C4-2B (cell line): ENCODE measurements at regions not wholly inside any gene's neighbourhood (a gene's known extent, or its start where the extent isn't known, plus 50 kb on each side); places are given as distances from the start of the nearest gene placed in this dataset.
A peak's percentile ranks its signal among the peaks of the same experiment; 100 is the strongest.

Experiments
- H3K27ac ChIP-seq: fragments of 450-650 bp; 2 replicates; pipeline ENCODE4 v1.5.1; 2017
- CTCF ChIP-seq: fragments of 450-650 bp; conservative IDR thresholded peaks from 2 replicates; pipeline ENCODE4 v1.5.1; 2017; ENCODE audit warnings: mild to moderate bottlenecking
- ZFX ChIP-seq: fragments of 450-650 bp; IDR thresholded peaks from 2 replicates; pipeline ENCODE4 v1.6.1; 2017

- no peak overlapping the region for H3K27ac ChIP-seq
- TF ChIP-seq CTCF (no peak), ZFX (no peak)
Observed at GRCh38 chr17:68170246-68170645, 77.6 kb upstream of the AMZ2 start.

GRCh38 chr17:68172461-68172954, 75.3 kb upstream of the AMZ2 start:
- no peak for TF ChIP-seq ZFX
- peak; percentile 100 for TF ChIP-seq CTCF
- no peak overlapping the region for H3K27ac ChIP-seq

GRCh38 chr17:68175416-68175815, 72.4 kb upstream of the AMZ2 start:
- TF ChIP-seq CTCF, result no peak
- TF ChIP-seq ZFX, result no peak
- H3K27ac ChIP-seq, result no peak overlapping the region

DNA sequence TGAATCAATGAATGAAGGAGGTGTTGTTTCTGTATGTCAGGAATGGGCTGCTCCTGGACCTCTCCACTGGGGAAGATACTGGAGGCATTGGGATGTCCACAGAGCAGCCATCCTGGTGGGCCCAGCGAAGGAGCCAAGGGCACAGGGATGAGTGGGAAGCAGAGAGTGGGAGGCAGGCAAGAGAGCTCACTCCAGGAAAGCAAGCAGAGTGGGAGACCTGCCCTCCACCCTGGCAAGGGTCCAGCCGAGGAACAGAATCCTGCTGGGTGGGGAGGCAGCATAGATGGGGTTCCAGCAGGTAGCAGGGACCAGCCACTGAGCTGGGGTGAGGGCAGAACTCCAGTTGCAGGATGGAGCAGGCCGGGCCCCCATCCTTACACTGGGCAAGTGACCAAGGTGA, 71.9 kb upstream of the AMZ2 start:
- no peak overlapping the region for H3K27ac ChIP-seq
- no peak for TF ChIP-seq ZFX
- no peak for TF ChIP-seq CTCF

- no peak for TF ChIP-seq CTCF
- TF ChIP-seq ZFX, result no peak
- H3K27ac ChIP-seq, result no peak overlapping the region
Observed at GRCh38 chr17:68176718-68177117, 71.1 kb upstream of the AMZ2 start.

DNA sequence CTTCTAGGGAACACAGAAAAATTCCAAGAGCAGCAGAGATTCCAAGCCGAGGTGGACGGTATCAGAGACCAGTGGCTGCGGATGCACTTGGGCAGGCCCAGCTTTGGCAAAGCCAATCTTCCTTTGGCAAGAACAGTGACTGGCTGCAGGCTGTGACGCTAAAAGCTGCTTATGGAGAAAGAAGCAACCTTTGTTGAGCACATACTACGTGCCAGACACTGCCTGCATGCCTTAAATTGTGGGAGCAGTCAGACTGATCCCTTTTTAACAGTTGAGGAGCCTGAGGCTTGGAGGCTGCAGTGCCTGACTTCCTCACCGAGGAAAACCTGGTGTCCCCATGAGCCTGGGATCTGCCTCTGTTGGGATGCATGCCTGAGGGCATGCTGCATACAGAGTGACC, 69.0 kb upstream of the AMZ2 start:
- TF ChIP-seq ZFX (no peak), CTCF (no peak)
- no peak overlapping the region for H3K27ac ChIP-seq

DNA sequence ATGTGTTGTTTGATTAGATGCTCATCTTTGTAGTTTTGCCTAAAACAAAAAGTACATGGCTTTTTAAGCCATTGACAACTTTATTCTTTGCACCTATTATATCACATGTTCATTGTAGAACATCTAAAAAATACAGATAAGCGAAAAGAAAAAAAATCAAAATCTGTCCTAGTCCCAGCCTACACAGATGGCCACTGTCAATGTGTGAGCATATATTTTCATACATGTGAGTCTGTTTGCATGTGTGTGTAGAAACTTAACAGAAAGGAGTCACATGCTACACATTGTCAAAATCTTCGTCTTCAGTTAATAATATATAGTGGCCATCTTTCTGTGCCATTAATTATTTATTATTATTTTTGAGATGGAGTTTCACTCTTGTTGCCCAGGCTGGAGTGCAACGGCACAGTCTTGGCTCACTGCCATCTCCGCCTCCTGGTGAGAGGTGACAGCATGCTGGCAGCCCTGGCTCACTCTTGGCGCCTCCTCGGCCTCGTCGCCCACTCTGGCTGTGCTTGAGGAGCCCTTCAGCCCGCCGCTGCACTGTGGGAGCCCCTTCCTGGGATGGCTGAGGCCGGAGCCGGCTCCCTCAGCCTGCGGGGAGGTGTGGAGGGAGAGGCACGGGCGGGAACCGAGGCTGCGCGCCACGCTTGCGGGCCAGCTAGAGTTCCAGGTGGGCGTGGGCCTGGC, 68.5 kb upstream of the AMZ2 start:
- H3K27ac ChIP-seq, result no peak overlapping the region
- TF ChIP-seq ZFX (no peak), CTCF (no peak)
